Retinal pigment epithelial cell (primary cell): ENCODE measurements at regions not wholly inside any gene's neighbourhood (a gene's known extent, or its start where the extent isn't known, plus 50 kb on each side); places are given as distances from the start of the nearest gene placed in this dataset.

Source experiments
- DNase-seq: peaks from one replicate; pipeline ENCODE4 v3.0.0-alpha.2; 2010; ENCODE audit warnings: low read depth
- H3K4me3 ChIP-seq: 2 replicates; pipeline ENCODE4 v1.5.1; 2011; ENCODE audit warnings: mild to moderate bottlenecking, low read length, control low read depth, moderate library complexity
- CTCF ChIP-seq: conservative IDR thresholded peaks from 2 replicates; pipeline ENCODE4 v1.5.1; 2011; ENCODE audit warnings: low read depth, low read length, control low read depth, inconsistent platforms

- no peak for TF ChIP-seq CTCF
- no peak for DNase-seq
- H3K4me3 ChIP-seq: no peak overlapping the region
Observed at GRCh38 chr6:167470101-167470835, 145.4 kb downstream of the TTLL2 start.

- TF ChIP-seq CTCF: no peak
- DNase-seq: no peak
- no peak overlapping the region for H3K4me3 ChIP-seq
Observed at GRCh38 chr6:167470836-167471547, 146.1 kb downstream of the TTLL2 start.

- DNase-seq: no peak
Observed at GRCh38 chr6:167471548-167471930, 146.7 kb downstream of the TTLL2 start.

DNA sequence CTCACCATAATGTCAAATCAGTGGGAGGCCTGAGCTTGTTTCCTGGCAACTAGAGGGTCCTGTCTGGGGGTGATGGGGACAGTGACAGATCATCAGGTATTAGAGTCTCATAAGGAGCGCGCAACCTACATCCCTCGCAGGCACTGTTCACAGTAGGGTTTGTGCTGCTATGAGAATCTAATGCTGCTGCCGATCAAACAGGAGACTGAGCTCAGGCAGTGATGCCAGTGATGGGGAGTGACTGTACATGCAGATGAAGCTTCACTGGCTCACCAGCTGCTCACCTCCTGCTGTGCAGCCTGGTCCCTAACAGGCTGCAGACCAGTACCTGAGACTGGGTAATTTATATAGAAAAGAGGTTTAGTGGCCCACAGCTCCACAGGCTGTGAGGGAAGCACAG, 147.3 kb downstream of the TTLL2 start:
- TF ChIP-seq CTCF: no peak
- no peak for DNase-seq
- H3K4me3 ChIP-seq: no peak overlapping the region

More at GRCh38 chr6:167471548-167471930, 146.7 kb downstream of the TTLL2 start:
- no peak for TF ChIP-seq CTCF
- no peak overlapping the region for H3K4me3 ChIP-seq

- TF ChIP-seq CTCF: no peak
- no peak for DNase-seq
- no peak overlapping the region for H3K4me3 ChIP-seq
Observed at GRCh38 chr6:167472880-167473279, 148.0 kb downstream of the TTLL2 start.

GRCh38 chr6:167474171-167474570, 149.3 kb downstream of the TTLL2 start:
- no peak for TF ChIP-seq CTCF
- DNase-seq: no peak

GRCh38 chr6:167474725-167475124, 149.8 kb downstream of the TTLL2 start:
- no peak overlapping the region for H3K4me3 ChIP-seq
- no peak for DNase-seq
- TF ChIP-seq CTCF: no peak

More at GRCh38 chr6:167474171-167474570, 149.3 kb downstream of the TTLL2 start:
- no peak overlapping the region for H3K4me3 ChIP-seq
